ENCODE measurements at regions not wholly inside any gene's neighbourhood (a gene's known extent, or its start where the extent isn't known, plus 50 kb on each side); places are given as distances from the start of the nearest gene placed in this dataset.

- Histone ChIP-seq H3K27ac (ENCODE audit: low read depth, low read length) (no peak overlapping the region), H3K27me3 (ENCODE audit: control insufficient read depth in 1 of 2, insufficient read depth in 2 of 2, low read length in 2 of 2) (no peaks in the 10 kb centered on the region), H3K36me3 (ENCODE audit: insufficient read depth, low read length) (no peaks in the 10 kb centered on the region), H3K9ac (ENCODE audit: low read length) (no peak overlapping the region), H3K9me3 (ENCODE audit: low read length) (no peaks in the 10 kb centered on the region), H3K4me3 (ENCODE audit: low read depth in 1 of 2, low read length in 2 of 2) (no peak overlapping the region), H3K4me1 (ENCODE audit: insufficient read depth, low read length) (no peaks in the 10 kb centered on the region)
These were observed 341.6 kb upstream of the CDH7 start for GRCh38 chr18:65409261-65409660.

- Histone ChIP-seq H3K9me3 (ENCODE audit: low read length) (no peaks in the 10 kb centered on the region), H3K27ac (ENCODE audit: low read depth, low read length) (no peak overlapping the region), H3K9ac (ENCODE audit: low read length) (no peak overlapping the region), H3K4me1 (ENCODE audit: insufficient read depth, low read length) (no peaks in the 10 kb centered on the region), H3K27me3 (ENCODE audit: control insufficient read depth in 1 of 2, insufficient read depth in 2 of 2, low read length in 2 of 2) (no peaks in the 10 kb centered on the region), H3K4me3 (ENCODE audit: low read depth in 1 of 2, low read length in 2 of 2) (no peak overlapping the region), H3K36me3 (ENCODE audit: insufficient read depth, low read length) (no peaks in the 10 kb centered on the region)
These were observed 347.3 kb upstream of the CDH7 start for GRCh38 chr18:65403534-65403933.

GRCh38 chr18:65399091-65399490 lies 351.7 kb upstream of the CDH7 start:
- no peaks in the 10 kb centered on the region for H3K27me3 ChIP-seq (ENCODE audit: control insufficient read depth in 1 of 2, insufficient read depth in 2 of 2, low read length in 2 of 2)
- no peak overlapping the region for H3K9ac ChIP-seq (ENCODE audit: low read length)
- no peaks in the 10 kb centered on the region for H3K36me3 ChIP-seq (ENCODE audit: insufficient read depth, low read length)
- no peaks in the 10 kb centered on the region for H3K4me1 ChIP-seq (ENCODE audit: insufficient read depth, low read length)
- no peak overlapping the region for H3K4me3 ChIP-seq (ENCODE audit: low read depth in 1 of 2, low read length in 2 of 2)
- no peaks in the 10 kb centered on the region for H3K9me3 ChIP-seq (ENCODE audit: low read length)
- no peak overlapping the region for H3K27ac ChIP-seq (ENCODE audit: low read depth, low read length)

- H3K36me3 ChIP-seq (ENCODE audit: insufficient read depth, low read length), result no peaks in the 10 kb centered on the region
- no peak overlapping the region for H3K27ac ChIP-seq (ENCODE audit: low read depth, low read length)
- H3K9ac ChIP-seq (ENCODE audit: low read length), result no peak overlapping the region
- no peaks in the 10 kb centered on the region for H3K4me1 ChIP-seq (ENCODE audit: insufficient read depth, low read length)
- H3K27me3 ChIP-seq (ENCODE audit: control insufficient read depth in 1 of 2, insufficient read depth in 2 of 2, low read length in 2 of 2), result no peaks in the 10 kb centered on the region
- no peaks in the 10 kb centered on the region for H3K9me3 ChIP-seq (ENCODE audit: low read length)
- no peak overlapping the region for H3K4me3 ChIP-seq (ENCODE audit: low read depth in 1 of 2, low read length in 2 of 2)
These were observed 352.3 kb upstream of the CDH7 start for GRCh38 chr18:65398347-65399075.

- H3K36me3 ChIP-seq (ENCODE audit: insufficient read depth, low read length), result no peaks in the 10 kb centered on the region
- no peak overlapping the region for H3K9ac ChIP-seq (ENCODE audit: low read length)
- H3K9me3 ChIP-seq (ENCODE audit: low read length), result no peaks in the 10 kb centered on the region
These were observed 369.8 kb upstream of the CDH7 start for GRCh38 chr18:65380986-65381385.

GRCh38 chr18:65380571-65380970 lies 370.2 kb upstream of the CDH7 start:
- no peaks in the 10 kb centered on the region for H3K9me3 ChIP-seq (ENCODE audit: low read length)
- H3K36me3 ChIP-seq (ENCODE audit: insufficient read depth, low read length), result no peaks in the 10 kb centered on the region
- H3K4me1 ChIP-seq (ENCODE audit: insufficient read depth, low read length), result no peaks in the 10 kb centered on the region
- H3K27me3 ChIP-seq (ENCODE audit: control insufficient read depth in 1 of 2, insufficient read depth in 2 of 2, low read length in 2 of 2), result no peaks in the 10 kb centered on the region
- H3K27ac ChIP-seq (ENCODE audit: low read depth, low read length), result no peak overlapping the region
- no peak overlapping the region for H3K4me3 ChIP-seq (ENCODE audit: low read depth in 1 of 2, low read length in 2 of 2)
- H3K9ac ChIP-seq (ENCODE audit: low read length), result no peak overlapping the region

More at GRCh38 chr18:65380986-65381385, 369.8 kb upstream of the CDH7 start:
- no peak overlapping the region for H3K27ac ChIP-seq (ENCODE audit: low read depth, low read length)
- H3K4me1 ChIP-seq (ENCODE audit: insufficient read depth, low read length), result no peaks in the 10 kb centered on the region
- no peaks in the 10 kb centered on the region for H3K27me3 ChIP-seq (ENCODE audit: control insufficient read depth in 1 of 2, insufficient read depth in 2 of 2, low read length in 2 of 2)
- no peak overlapping the region for H3K4me3 ChIP-seq (ENCODE audit: low read depth in 1 of 2, low read length in 2 of 2)

- H3K9me3 ChIP-seq (ENCODE audit: low read length), result no peaks in the 10 kb centered on the region
These were observed 377.9 kb upstream of the CDH7 start for GRCh38 chr18:65372904-65373303.

GRCh38 chr18:65365245-65365980 lies 385.4 kb upstream of the CDH7 start:
- Histone ChIP-seq H3K9ac (ENCODE audit: low read length) (no peak overlapping the region), H3K4me1 (ENCODE audit: insufficient read depth, low read length) (peaks cover 6% of the 10 kb centered on the region), H3K9me3 (ENCODE audit: low read length) (no peaks in the 10 kb centered on the region), H3K27ac (ENCODE audit: low read depth, low read length) (no peak overlapping the region), H3K27me3 (ENCODE audit: control insufficient read depth in 1 of 2, insufficient read depth in 2 of 2, low read length in 2 of 2) (no peaks in the 10 kb centered on the region), H3K36me3 (ENCODE audit: insufficient read depth, low read length) (no peaks in the 10 kb centered on the region), H3K4me3 (ENCODE audit: low read depth in 1 of 2, low read length in 2 of 2) (no peak overlapping the region)

More at GRCh38 chr18:65372904-65373303, 377.9 kb upstream of the CDH7 start:
- Histone ChIP-seq H3K36me3 (ENCODE audit: insufficient read depth, low read length) (no peaks in the 10 kb centered on the region), H3K4me1 (ENCODE audit: insufficient read depth, low read length) (no peaks in the 10 kb centered on the region), H3K27me3 (ENCODE audit: control insufficient read depth in 1 of 2, insufficient read depth in 2 of 2, low read length in 2 of 2) (no peaks in the 10 kb centered on the region), H3K9ac (ENCODE audit: low read length) (no peak overlapping the region), H3K4me3 (ENCODE audit: low read depth in 1 of 2, low read length in 2 of 2) (no peak overlapping the region), H3K27ac (ENCODE audit: low read depth, low read length) (no peak overlapping the region)

GRCh38 chr18:65363911-65364632 lies 386.7 kb upstream of the CDH7 start:
- H3K9me3 ChIP-seq (ENCODE audit: low read length), result no peaks in the 10 kb centered on the region
- no peak overlapping the region for H3K27ac ChIP-seq (ENCODE audit: low read depth, low read length)
- H3K27me3 ChIP-seq (ENCODE audit: control insufficient read depth in 1 of 2, insufficient read depth in 2 of 2, low read length in 2 of 2), result no peaks in the 10 kb centered on the region
- H3K4me3 ChIP-seq (ENCODE audit: low read depth in 1 of 2, low read length in 2 of 2), result no peak overlapping the region
- no peaks in the 10 kb centered on the region for H3K36me3 ChIP-seq (ENCODE audit: insufficient read depth, low read length)
- H3K9ac ChIP-seq (ENCODE audit: low read length), result no peak overlapping the region
- H3K4me1 ChIP-seq (ENCODE audit: insufficient read depth, low read length), result peaks cover 6% of the 10 kb centered on the region

GRCh38 chr18:65363011-65363410 lies 387.8 kb upstream of the CDH7 start:
- no peaks in the 10 kb centered on the region for H3K36me3 ChIP-seq (ENCODE audit: insufficient read depth, low read length)
- H3K9me3 ChIP-seq (ENCODE audit: low read length), result no peaks in the 10 kb centered on the region
- no peaks in the 10 kb centered on the region for H3K27me3 ChIP-seq (ENCODE audit: control insufficient read depth in 1 of 2, insufficient read depth in 2 of 2, low read length in 2 of 2)
- no peak overlapping the region for H3K4me3 ChIP-seq (ENCODE audit: low read depth in 1 of 2, low read length in 2 of 2)
- no peak overlapping the region for H3K9ac ChIP-seq (ENCODE audit: low read length)
- peaks cover 6% of the 10 kb centered on the region for H3K4me1 ChIP-seq (ENCODE audit: insufficient read depth, low read length)
- H3K27ac ChIP-seq (ENCODE audit: low read depth, low read length), result no peak overlapping the region

- Histone ChIP-seq H3K27ac (ENCODE audit: low read depth, low read length) (no peak overlapping the region), H3K4me3 (ENCODE audit: low read depth in 1 of 2, low read length in 2 of 2) (no peak overlapping the region), H3K9ac (ENCODE audit: low read length) (no peak overlapping the region), H3K36me3 (ENCODE audit: insufficient read depth, low read length) (no peaks in the 10 kb centered on the region), H3K9me3 (ENCODE audit: low read length) (no peaks in the 10 kb centered on the region), H3K27me3 (ENCODE audit: control insufficient read depth in 1 of 2, insufficient read depth in 2 of 2, low read length in 2 of 2) (no peaks in the 10 kb centered on the region), H3K4me1 (ENCODE audit: insufficient read depth, low read length) (peaks cover 6% of the 10 kb centered on the region)
These were observed 391.3 kb upstream of the CDH7 start for GRCh38 chr18:65359479-65359878.

Measured in muscle layer of colon (tissue), 2 donors.